HL-60 (cell line): ENCODE measurements at regions not wholly inside any gene's neighbourhood (a gene's known extent, or its start where the extent isn't known, plus 50 kb on each side); places are given as distances from the start of the nearest gene placed in this dataset.

Experiments
- CTCF ChIP-seq: IDR thresholded peaks from one replicate; pipeline ENCODE4 v1.5.1; 2011; ENCODE audit warnings: low read length, control low read depth, inconsistent platforms; ENCODE audit not compliant: insufficient read depth
- POLR2AphosphoS5 ChIP-seq: IDR thresholded peaks from 2 replicates; pipeline ENCODE4 v1.6.1; 2012; ENCODE audit warnings: low read depth

- TF ChIP-seq CTCF (no peak), POLR2AphosphoS5 (no peak)
These were observed 79.7 kb upstream of the PRR20G start for GRCh38 chr3:127367593-127367992.
